ENCODE measurements at regions not wholly inside any gene's neighbourhood (a gene's known extent, or its start where the extent isn't known, plus 50 kb on each side); places are given as distances from the start of the nearest gene placed in this dataset.

GRCh38 chr5:100165309-100165708 lies 369.9 kb upstream of the FAM174A start (continued):
- TF ChIP-seq ATF2 (IDR thresholded peaks at IDR 0.05; ENCODE audit: low read length): no peak

Measured in H1 (cell line).